Uterus (tissue), 3 donors: ENCODE measurements at regions not wholly inside any gene's neighbourhood (a gene's known extent, or its start where the extent isn't known, plus 50 kb on each side); places are given as distances from the start of the nearest gene placed in this dataset.

Experiments used
- DNase-seq, 2 donors: peaks; one replicate each; pipeline ENCODE4 v3.0.0-alpha.2; 2019 to 2020
- H3K27ac ChIP-seq, 2 donors: fragments of 200-600 bp; sonication (generic); 1 replicate in 1 of 2; 2 replicates in 1 of 2; pipeline ENCODE4 v1.5.1; 2016 to 2018
- H3K27me3 ChIP-seq, 2 donors: fragments of 200-600 bp; sonication (generic); one replicate each; pipeline ENCODE4 v1.5.1; 2018 to 2019; ENCODE audit warnings: control low read depth in 1 of 2
- H3K36me3 ChIP-seq, 2 donors: fragments of 200-600 bp; sonication (generic); one replicate each; pipeline ENCODE4 v1.5.1; 2019; ENCODE audit warnings: control low read depth in 1 of 2
- H3K4me1 ChIP-seq, 2 donors: fragments of 200-600 bp; sonication (generic); one replicate each; pipeline ENCODE4 v1.5.1; 2018 to 2019; ENCODE audit warnings: control low read depth in 1 of 2
- H3K4me3 ChIP-seq, 2 donors: fragments of 200-600 bp; sonication (generic); 1 replicate in 1 of 2; 2 replicates in 1 of 2; pipeline ENCODE4 v1.5.1; 2018 to 2019; ENCODE audit warnings: mild to moderate bottlenecking in 1 of 2
- H3K9me3 ChIP-seq, 2 donors: fragments of 200-600 bp; sonication (generic); one replicate each; pipeline ENCODE4 v1.5.1; 2019; ENCODE audit warnings: control low read depth in 1 of 2
- POLR2A ChIP-seq, 2 donors: fragments of 450-650 bp; IDR thresholded peaks; one replicate each; pipeline ENCODE4 v1.6.1; 2016; ENCODE audit warnings: antibody characterized with exemption in 2 of 2, mild to moderate bottlenecking in 1 of 2, moderate library complexity in 1 of 2
- intact Hi-C: fragments of 100-400 bp; cut with DNase I; formaldehyde crosslinking; loops from one replicate; pipeline ENCODE4 v1.15.1; 2023; ENCODE audit warnings: low total_unique reads
- TF ChIP-seq, protein P1 (sequence below), 4 experiments: fragments of 200-600 bp in 2 of 4; fragments of 450-650 bp in 2 of 4; sonication (generic) in 2 of 4; IDR thresholded peaks; one replicate each; pipeline ENCODE4 v1.5.1; 2016 to 2019; ENCODE audit warnings: antibody characterized with exemption in 4 of 4, mild to moderate bottlenecking in 2 of 4, moderate library complexity in 1 of 4
- donor health status: DM: yes; HTN: yes; CAD: no.

DNA sequence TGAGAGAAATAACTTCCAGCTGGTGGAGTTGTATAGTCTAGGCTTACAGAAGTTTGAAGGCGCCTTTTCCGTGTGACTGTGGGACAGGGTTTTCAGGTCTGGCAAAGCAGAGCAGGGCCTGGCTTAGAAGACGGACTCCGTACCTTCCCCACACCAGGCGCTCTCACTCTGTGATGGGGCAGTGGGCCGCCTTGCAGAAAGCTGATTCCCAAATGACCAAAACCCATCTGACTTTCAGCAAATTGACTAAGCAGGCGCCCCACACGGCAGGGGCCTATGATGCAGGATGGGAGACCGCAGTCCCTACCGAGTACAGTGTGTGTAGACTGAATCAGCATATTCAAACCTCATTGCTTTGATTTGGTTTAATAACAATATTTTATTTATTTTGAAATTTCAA lies 85.8 kb upstream of the TMEM45B start:
- H3K36me3 ChIP-seq, result no peaks in the 10 kb centered on the region
- intact Hi-C loops, result no loop called here
- no peaks in the 10 kb centered on the region for H3K4me1 ChIP-seq
- DNase-seq, result no peak
- H3K27ac ChIP-seq, result no peak overlapping the region
- no peaks in the 10 kb centered on the region for H3K9me3 ChIP-seq
- H3K27me3 ChIP-seq, result no peaks in the 10 kb centered on the region
- TF ChIP-seq, protein P1, sequence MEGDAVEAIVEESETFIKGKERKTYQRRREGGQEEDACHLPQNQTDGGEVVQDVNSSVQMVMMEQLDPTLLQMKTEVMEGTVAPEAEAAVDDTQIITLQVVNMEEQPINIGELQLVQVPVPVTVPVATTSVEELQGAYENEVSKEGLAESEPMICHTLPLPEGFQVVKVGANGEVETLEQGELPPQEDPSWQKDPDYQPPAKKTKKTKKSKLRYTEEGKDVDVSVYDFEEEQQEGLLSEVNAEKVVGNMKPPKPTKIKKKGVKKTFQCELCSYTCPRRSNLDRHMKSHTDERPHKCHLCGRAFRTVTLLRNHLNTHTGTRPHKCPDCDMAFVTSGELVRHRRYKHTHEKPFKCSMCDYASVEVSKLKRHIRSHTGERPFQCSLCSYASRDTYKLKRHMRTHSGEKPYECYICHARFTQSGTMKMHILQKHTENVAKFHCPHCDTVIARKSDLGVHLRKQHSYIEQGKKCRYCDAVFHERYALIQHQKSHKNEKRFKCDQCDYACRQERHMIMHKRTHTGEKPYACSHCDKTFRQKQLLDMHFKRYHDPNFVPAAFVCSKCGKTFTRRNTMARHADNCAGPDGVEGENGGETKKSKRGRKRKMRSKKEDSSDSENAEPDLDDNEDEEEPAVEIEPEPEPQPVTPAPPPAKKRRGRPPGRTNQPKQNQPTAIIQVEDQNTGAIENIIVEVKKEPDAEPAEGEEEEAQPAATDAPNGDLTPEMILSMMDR (IDR thresholded peaks at IDR 0.05), result no peak
- no peak for TF ChIP-seq POLR2A (IDR thresholded peaks at IDR 0.05)
- H3K4me3 ChIP-seq, result no peak overlapping the region

- Histone ChIP-seq H3K4me3 (no peak overlapping the region), H3K27ac (no peak overlapping the region), H3K4me1 (no peaks in the 10 kb centered on the region), H3K36me3 (no peaks in the 10 kb centered on the region), H3K27me3 (no peaks in the 10 kb centered on the region), H3K9me3 (no peaks in the 10 kb centered on the region)
- no peak for TF ChIP-seq POLR2A (IDR thresholded peaks at IDR 0.05)
- TF ChIP-seq, protein P1 (IDR thresholded peaks at IDR 0.05), result no peak
- intact Hi-C loops, result no loop called here
- no peak for DNase-seq
These were observed 84.3 kb upstream of the TMEM45B start for GRCh38 chr11:129731316-129731715.

- DNase-seq, result no peak
- H3K9me3 ChIP-seq, result no peaks in the 10 kb centered on the region
- no peaks in the 10 kb centered on the region for H3K4me1 ChIP-seq
- H3K27ac ChIP-seq, result no peak overlapping the region
- H3K4me3 ChIP-seq, result no peak overlapping the region
- intact Hi-C loops, result no loop called here
- TF ChIP-seq, protein P1 (IDR thresholded peaks at IDR 0.05), result no peak
- TF ChIP-seq POLR2A (IDR thresholded peaks at IDR 0.05), result no peak
- H3K27me3 ChIP-seq, result no peaks in the 10 kb centered on the region
- no peaks in the 10 kb centered on the region for H3K36me3 ChIP-seq
These were observed 82.7 kb upstream of the TMEM45B start for GRCh38 chr11:129732941-129733340.

GRCh38 chr11:129733384-129733783 lies 82.3 kb upstream of the TMEM45B start:
- DNase-seq, result no peak
- Histone ChIP-seq H3K27me3 (no peaks in the 10 kb centered on the region), H3K36me3 (no peaks in the 10 kb centered on the region), H3K27ac (no peak overlapping the region), H3K4me1 (no peaks in the 10 kb centered on the region), H3K9me3 (no peaks in the 10 kb centered on the region), H3K4me3 (no peak overlapping the region)
- intact Hi-C loops, result no loop called here
- TF ChIP-seq, protein P1 (IDR thresholded peaks at IDR 0.05), result no peak
- TF ChIP-seq POLR2A (IDR thresholded peaks at IDR 0.05), result no peak

DNA sequence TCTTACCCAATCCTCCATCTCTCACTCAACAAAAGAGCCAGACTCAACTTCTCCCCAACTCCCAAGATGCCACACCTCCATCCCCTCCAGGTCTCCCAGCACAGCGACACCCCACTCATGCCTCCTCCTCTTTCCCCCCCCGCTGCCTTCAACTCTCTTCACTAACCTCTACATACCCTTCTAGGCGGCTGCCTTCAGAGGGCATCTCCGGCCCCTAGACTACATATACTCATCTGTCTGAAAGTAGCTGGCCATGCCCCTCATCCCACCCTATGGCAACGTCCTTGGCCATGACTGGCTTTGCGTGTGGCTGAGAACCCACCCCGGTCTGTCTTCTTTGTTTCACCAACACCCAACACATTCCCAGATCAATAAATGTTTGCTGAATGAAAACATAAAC lies 81.7 kb upstream of the TMEM45B start:
- H3K4me1 ChIP-seq, result no peaks in the 10 kb centered on the region
- intact Hi-C loops, result no loop called here
- TF ChIP-seq, protein P1 (IDR thresholded peaks at IDR 0.05), result no peak
- TF ChIP-seq POLR2A (IDR thresholded peaks at IDR 0.05), result no peak

More for the DNA sequence above, 81.7 kb upstream of the TMEM45B start:
- DNase-seq, result no peak
- no peak overlapping the region for H3K4me3 ChIP-seq
- no peak overlapping the region for H3K27ac ChIP-seq
- no peaks in the 10 kb centered on the region for H3K36me3 ChIP-seq
- no peaks in the 10 kb centered on the region for H3K9me3 ChIP-seq
- no peaks in the 10 kb centered on the region for H3K27me3 ChIP-seq
